HUDEP-2 (cell line): ENCODE measurements at regions not wholly inside any gene's neighbourhood (a gene's known extent, or its start where the extent isn't known, plus 50 kb on each side); places are given as distances from the start of the nearest gene placed in this dataset.
"Not testable (repeated sequence)": the region's sequence is repeated elsewhere in the genome, so short reads cannot be mapped to it uniquely, and the experiment has no call there.

Experiments
- DNase-seq, 76 experiments: peaks; one replicate each; lab custom pipeline; 2025; ENCODE audit not compliant: unreplicated experiment in 76 of 76; lab: John Stamatoyannopoulos, UW

DNA sequence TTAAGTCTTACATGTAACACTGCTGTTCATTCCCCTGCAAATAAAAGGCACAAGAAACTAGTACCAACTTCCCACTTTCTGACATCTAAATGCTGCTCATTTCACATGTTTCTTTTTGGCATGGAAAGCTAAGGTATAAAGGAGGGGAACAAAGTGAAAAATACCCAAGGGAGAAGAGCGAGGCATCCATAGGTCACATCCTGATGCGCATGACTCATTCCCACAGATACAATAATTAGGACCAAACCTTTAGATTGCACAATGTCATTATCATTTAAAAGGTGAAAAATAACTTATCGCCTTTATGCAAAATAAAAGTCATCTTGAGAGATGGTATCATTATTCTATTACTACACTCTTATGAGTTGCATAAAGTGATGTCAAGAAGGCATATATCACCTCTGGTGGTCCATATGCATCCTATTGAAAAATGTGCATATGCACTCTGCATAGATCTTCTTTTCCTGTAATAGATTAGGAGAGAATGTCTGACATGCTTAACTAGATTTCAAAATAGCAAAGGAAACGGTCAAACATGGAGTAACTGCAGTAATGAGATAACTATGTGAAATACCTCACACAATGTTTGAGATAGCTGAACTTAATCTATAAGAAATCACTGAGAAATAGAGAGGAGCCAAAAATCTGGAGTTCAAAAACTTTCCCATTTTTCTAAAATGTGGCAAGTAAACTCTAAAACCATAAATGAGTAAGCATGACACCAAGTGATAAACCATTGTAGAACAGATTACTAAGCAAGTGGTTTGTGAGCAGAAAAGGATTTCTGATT, 382.5 kb upstream of the TMTC1 start:
- DNase-seq, result no peak

DNA sequence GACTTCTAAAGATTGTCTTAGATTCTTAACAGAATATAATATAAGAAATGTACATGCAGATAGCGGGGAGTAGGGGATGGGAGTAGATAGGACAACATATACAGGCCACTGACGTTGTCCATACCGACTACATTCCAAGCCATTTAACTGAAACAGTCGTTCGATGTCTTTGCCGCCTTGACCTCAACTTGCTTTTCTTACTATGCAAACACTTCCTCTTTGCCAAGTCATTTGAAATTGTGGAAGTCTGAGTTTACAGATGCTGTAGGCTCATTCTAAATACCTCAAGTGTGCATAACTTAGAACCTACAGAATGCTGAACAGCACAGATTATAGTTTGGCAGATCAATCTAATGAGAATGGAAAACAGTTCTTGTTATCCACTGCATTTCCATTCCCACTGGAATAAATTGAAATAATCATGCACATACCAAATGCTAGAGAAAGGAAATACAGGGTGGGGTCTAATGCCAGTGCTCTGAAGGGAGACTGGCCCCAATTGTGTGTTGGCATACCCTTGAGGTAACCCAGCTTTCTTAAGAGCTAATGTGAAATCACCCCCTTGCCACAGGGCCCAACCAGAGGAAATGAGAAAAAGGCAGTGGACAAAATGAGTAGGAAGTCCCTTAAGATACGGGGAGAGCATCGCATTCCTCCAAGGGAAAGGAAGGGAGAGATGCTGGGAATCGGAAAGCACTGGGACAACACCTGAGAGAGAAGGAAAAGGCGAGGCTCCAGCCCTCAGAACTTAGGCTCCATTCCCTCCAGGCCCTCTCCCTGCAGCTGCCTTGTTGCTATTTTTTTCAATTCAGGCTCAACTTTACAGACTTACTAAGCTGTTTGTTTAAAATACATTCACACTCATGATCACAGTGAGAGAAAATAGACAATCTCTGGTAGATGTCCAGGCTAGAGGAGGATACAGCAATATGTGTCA, 380.9 kb upstream of the TMTC1 start:
- DNase-seq, result no peak

DNA sequence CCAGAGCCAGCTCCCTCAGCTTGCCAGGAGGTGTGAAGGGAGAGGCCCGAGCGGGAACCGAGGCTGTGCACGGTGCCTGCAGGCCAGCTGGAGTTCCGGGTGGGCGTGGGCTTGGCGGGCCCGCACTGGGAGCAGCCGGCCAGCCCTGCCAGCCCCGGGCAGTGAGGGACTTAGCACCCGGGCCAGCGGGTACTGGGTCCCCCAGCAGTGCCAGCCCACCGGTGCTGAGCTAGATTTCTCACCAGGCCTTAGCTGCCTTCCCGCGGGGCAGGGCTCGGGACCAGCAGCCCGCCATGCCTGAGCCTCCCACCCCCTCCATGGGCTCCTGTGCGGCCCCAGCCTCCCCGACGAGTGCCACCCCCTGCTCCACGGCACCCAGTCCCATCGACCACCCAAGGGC, 373.1 kb upstream of the TMTC1 start:
- DNase-seq, result not testable (repeated sequence)

DNA sequence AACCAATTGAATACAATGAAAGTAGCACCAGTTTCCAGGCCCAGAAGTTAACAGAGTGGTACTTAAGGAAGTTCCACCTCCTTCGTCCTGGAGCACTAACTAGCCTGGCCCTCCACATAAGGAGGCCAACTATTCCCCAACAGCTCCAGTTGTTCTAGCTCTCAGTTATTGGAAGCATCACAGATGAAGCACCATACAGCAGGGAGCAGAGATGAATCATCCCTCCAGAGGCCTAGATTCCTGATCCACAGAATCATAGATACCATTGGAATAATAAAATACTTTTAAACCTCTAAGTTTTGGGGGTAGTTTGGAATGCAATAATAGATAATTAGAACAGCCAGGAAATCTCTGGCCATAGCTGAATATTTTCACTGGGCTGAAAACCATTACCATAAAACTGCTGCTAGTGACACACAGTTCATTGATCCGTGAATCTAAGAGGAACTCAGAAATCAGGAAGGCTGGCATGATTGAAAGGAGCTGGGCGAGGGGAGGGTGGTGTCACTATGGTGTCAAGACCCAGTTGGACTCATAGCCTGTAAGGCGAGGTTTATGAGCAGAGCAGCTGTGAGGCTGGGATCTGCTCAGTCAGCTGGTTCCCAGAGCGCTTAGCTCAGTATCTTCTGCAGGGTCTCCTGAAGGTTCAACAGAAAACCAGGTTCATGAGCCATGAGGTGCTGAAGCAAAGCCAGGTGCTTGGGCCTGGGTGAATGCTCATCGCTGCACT, 371.4 kb upstream of the TMTC1 start:
- no peak for DNase-seq

DNA sequence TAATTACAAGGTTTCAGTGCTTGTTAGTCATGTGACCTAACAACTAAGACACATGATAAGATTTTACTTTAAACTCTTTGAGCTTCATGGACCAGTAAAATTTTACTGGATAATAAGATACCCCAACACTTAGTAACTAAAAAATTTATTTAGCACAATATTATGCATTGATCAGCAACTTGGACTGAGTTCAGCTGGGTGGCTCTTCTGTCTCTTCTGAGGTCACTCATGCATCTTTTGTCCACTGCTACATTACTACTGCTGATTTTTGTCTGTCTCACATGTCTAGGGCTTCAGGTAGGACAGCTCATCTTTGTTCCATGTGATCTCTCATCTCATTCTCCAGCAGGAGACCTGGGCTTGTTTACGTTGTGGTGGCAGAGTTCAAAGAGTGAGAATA, 370.2 kb upstream of the TMTC1 start:
- DNase-seq, result no peak

DNA sequence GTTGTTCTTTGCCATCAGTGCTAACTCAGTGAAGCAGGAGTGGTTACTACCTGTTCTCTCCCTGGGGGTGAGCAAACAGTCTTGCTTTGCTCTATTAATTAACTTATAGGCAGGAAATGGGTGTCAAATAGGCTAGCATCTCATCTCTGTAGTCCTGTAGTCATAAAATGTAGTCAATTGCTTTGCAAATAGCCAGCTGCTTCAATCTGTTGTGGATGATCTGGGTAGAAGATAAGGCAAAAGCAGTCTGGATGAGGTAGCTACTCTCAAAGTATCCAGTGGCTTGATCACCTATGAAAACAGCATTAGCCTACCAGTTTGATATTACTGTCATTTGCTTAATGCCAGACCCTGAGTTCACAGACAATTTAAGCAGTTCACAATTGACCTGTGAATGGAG, 369.0 kb upstream of the TMTC1 start:
- no peak for DNase-seq

DNA sequence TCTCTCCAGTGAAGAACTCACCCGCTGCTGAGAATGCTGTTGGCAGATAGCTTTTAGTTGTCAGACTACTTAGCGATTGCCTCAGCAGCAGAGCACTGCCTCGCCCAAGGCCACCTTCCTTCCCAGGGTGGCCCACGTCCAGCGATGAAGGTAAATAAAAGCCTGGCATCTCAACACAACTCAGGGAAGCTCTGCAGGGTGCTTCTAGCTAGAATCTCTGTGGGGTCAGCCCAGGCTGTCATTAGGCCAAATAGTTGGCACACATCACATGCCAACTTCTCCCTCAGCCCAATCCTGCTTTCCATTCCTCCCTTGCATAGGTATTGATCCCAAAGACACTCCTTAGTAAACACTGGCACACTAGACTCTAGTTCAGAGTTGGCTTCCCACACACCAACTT, 368.1 kb upstream of the TMTC1 start:
- no peak for DNase-seq

DNA sequence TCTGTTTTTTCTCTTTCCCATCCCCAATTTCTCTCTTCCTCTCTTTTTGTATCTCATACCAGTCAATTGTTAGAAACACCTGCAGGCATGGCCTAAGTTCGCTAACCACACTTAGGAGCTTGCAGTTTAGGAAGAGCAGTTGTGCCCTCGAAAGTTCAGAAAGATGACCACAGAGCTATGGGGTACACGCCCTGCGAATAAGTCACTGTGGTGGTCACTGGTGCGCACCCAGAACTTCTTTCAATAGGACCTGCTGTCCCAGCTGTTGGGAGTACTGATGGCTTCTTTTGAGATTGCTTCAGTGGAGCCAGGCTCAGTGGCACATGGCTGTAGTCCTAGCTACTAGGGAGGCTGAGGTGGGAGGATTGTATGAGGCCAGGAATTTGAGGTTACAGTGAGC, 362.8 kb upstream of the TMTC1 start:
- no peak for DNase-seq

DNA sequence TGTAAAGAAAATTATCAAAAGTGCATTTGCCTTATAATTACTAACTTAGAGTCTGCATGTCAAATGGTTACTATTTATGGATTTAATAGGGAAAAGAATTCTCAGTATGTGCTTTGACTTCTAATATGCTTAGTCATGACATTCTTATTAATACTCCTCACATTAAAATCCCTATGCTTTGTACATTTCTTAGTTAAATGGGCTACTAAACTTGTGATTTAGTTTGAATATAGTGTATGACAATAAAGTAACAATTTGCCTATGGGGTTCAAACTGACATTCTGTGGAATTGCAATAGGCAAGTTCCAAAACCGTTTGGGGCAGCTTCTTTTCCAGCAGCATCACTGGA, 361.9 kb upstream of the TMTC1 start:
- DNase-seq, result no peak

DNA sequence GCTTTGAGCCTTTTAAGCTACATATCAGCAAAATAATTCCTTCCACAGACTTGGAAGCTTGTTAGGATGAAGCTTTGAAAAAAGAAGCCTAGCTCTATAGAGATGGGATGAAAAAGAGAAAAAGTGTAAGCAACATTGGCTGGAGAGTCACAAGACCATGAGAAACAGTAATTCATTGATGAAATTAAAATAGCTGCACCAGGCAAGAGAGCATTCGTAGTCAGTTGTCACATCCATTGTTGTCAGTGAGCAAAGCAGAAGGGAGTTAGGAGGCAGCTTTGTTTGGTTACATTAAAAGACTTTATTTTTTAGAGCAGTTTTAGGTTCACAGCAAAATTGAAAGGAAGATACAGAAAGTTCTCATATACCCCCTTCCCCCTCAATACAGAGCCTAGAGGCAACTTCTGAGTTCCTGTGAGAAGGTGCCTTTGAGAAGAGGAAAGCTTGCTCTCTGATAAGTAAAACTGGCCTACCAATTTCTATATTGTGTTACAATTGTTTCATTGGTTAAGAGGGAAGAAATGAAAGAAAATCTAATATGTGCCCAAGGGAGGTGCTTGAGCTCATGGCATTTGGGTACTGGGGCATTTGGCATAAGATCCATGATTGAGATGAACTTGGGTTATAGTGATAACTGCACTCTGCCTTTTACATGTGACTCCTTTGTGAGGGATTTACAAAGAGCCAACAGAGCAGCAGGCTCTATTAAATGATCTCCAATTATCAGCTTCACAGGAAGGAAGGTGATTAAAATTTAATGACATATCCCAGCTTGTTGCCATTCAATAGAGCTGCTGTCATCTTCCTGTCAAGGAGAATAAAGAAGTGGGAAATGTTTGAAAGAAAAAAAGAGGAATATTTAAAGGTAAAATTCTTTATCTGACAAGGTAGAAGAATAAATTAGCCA, 361.3 kb upstream of the TMTC1 start:
- DNase-seq, result no peak

DNA sequence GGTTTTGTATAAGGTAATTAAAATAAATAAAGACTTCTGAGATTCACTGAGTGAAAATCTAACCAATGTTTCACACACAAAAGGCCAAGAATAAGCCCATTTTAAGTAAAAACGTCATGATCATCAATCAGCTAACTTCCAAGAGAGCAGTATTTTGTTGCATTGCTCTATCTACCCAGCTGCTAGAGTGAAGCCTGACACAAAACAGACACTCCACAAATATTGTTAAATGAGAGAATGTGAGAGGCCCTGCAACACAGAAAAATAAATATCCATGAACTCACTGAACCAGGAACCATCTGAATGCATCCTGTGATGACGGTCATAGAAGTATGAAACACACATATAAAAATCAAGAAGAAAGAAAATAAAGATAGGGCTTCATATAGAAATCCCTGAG, 358.6 kb upstream of the TMTC1 start:
- no peak for DNase-seq

DNA sequence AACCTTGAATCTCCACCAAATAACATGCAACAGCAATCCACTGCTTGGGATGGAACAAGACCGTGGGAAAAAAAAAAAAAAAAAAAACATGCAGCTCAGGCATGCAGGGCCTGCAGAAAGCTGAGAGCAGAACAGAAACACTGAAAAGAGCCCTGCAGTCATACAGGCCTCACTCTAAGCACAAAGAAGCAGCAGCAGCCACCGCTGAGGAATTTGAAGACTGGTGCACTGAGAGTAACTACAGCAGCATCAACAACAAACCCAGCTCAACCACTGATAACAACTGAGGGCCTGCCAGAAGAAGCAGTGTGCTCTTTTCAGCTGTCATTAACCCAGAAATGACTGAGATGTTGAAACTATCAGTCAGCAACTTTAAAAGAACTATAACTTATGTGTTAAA, 354.7 kb upstream of the TMTC1 start:
- DNase-seq, result no peak

DNA sequence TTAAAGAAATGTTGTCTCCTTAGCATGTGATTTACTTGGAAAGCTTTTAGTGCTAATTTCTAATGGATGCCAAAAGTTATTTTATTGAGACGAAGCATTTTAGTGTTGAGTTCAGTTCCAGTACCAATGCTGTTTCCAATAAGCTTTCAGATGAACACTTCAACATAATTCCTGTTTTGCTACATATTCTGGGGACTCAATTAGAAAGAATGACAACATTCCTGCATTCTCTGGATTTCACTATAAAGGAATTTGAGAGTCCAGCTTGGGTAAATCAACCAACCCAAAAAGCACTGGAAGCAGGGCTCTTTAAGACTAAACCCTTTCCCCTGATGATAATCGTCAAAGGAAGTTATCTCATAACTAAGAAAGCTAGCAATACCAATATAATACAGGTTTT, 353.0 kb upstream of the TMTC1 start:
- DNase-seq, result no peak

DNA sequence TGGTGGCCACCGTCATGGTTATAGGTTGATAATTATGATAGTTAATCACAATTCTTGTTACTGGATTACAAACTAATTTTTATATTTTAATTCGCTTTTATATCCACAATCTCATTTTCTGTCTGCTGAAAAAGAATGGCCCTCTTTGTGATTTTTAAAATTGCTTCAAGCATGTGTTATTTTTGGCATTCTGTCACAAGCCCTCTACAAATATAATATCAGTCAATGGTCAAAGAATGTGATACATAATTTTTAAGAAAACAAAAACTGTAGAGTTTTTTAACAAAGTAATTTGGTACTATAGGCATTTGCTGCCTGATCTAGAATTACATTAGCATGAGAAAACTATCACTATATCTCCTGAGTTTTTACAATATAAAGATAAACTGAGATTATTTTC, 352.0 kb upstream of the TMTC1 start:
- no peak for DNase-seq

DNA sequence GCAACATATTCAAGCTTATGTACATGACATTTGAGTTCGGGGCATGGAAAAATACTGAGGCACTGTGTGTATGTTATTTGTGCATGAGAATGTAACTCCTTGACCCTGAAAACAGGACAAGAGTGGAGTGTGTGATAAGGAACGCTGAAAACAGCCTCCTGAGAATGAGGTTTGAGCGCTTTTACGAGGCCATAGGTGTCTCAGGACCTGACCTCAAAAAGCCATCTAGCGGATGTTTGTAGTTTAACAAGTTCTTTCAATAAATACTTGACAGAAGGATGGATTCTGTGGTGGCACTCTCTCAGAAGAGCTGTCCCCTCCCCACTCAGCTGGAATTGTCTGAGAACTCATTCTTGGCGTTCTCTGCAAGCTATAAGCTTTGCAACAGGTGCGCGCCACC, 350.5 kb upstream of the TMTC1 start:
- peak in 7 of 76 experiments; percentile 1 to 11 (median 3) for DNase-seq

DNA sequence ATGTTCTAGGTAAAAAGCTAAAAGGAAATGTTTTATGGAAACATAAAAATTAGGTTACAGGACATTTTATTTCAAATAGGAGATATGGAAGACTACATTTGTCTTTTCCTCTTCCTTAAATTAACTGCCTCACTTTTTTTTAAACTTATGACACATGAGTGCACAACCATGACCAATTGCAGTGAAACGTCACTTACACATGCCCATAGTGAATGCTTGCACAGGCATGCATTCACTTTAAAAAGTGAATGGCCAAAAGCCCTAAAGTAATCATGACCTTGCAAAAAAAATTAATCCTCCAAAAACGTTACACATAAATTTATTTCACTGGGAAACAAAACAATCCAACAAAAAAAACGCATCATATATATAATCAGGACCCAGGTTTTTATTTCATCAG, 343.2 kb upstream of the TMTC1 start:
- no peak for DNase-seq

DNA sequence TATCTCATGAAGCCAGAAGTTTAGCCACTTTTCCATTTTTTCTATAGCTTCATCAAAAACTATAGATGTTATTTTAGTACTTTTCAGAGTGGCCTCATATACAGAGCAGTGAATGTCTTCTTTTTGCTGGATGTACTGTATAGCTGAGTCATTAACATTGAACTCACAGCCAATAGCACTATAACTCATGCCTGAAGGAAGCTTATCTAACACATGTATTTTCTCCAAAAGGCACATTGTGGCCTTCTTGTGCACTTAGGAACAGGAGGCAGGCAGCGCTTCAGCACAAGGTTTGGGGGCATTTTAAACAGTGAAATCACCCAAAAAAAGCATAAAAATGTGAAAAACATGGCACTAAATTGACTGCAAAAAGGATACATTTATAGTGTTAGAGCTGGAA, 336.8 kb upstream of the TMTC1 start:
- no peak for DNase-seq

DNA sequence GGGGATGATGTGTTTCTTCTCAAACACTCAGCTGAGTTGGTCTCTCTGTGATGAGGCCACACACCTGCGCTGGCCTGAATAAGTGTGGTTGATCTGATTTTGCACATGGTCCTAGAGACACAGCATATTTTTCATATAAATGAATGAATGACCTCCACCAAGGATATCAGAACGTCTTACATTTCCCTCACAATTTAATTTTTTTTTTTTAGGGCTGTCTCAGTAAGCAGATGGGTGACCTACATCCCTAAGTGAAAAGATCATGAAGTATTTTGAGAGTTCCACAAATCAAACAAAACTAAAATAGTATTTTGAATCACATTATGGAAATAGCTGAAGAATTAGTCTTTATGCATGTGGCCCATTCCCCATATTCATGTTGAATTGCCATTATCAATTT, 333.7 kb upstream of the TMTC1 start:
- DNase-seq, result no peak

DNA sequence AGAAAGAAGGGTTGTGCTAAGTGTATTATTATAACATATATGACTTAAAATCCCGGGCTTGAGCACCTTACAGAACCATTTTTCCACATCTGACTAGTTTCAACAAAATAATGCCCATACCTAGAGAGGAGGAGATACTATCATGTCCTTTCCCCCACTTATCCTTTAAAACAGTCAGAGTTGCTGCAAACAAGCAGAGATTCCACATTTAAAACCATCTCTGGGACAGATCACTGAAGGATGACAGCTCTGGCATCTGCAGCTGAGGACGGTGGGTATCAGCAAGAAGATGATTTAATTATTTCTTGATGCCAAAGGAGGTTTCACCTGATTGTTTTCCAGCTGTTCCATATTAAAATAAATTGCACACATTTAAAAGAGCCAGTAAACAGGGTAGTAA, 328.0 kb upstream of the TMTC1 start:
- DNase-seq, result no peak

DNA sequence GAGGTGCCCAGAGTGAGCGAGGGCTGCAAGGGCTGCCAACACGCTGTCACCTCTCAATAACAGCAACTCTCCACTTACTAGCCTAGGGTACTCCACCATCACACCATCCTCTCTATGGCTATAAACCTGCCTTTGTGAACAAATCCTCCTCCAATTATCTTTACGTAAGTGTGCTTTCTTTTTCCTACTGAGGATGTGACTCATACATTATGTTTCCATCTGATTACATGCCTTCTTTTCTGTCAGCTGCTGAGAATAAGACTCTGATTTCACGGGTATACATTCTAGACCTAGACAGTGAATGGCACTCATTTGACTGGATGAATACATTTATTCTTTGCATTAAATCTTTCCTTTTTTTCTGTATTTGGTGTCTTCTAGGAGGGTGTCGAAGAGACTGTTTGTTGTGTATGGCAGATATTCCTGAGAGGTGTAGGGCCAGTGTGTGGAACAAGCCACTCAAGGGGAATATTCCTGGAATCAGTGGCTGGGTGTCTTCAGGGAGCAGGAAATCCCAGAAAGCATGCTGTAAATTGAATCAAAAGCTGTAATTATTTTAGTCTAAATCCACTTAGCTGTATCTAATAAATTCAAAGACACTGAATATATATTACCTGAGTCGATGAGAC, 327.3 kb upstream of the TMTC1 start:
- no peak for DNase-seq
